HG02943 (cell line): ENCODE measurements at regions not wholly inside any gene's neighbourhood (a gene's known extent, or its start where the extent isn't known, plus 50 kb on each side); places are given as distances from the start of the nearest gene placed in this dataset.
"Not testable (repeated sequence)": the region's sequence is repeated elsewhere in the genome, so short reads cannot be mapped to it uniquely, and the experiment has no call there.

Experiments
- ATAC-seq: cut with Tn5 transposase; IDR thresholded peaks from one replicate; pipeline ENCODE4 v1.9.1; 2021; ENCODE audit warnings: mild to moderate bottlenecking, low read depth, moderate library complexity; ENCODE audit not compliant: unreplicated experiment

GRCh38 chr2:144625226-144625625, 105.3 kb upstream of the ZEB2 start:
- ATAC-seq, result no peak

- no peak for ATAC-seq
These were observed 104.5 kb upstream of the ZEB2 start for GRCh38 chr2:144624451-144624850.

- ATAC-seq, result not testable (repeated sequence)
These were observed 102.5 kb upstream of the ZEB2 start for GRCh38 chr2:144622373-144622772.

- ATAC-seq, result no peak
These were observed 101.3 kb upstream of the ZEB2 start for GRCh38 chr2:144621266-144621665.

GRCh38 chr2:144619760-144620159, 99.8 kb upstream of the ZEB2 start:
- no peak for ATAC-seq

GRCh38 chr2:144617171-144617570, 97.3 kb upstream of the ZEB2 start:
- not testable (repeated sequence) for ATAC-seq

GRCh38 chr2:144615866-144616565, 96.1 kb upstream of the ZEB2 start:
- ATAC-seq, result no peak

GRCh38 chr2:144607891-144608521, 88.1 kb upstream of the ZEB2 start:
- ATAC-seq, result no peak

- ATAC-seq, result no peak
These were observed 87.2 kb upstream of the ZEB2 start for GRCh38 chr2:144607099-144607498.

- no peak for ATAC-seq
These were observed 86.7 kb upstream of the ZEB2 start for GRCh38 chr2:144606466-144607095.

GRCh38 chr2:144605231-144605840, 85.4 kb upstream of the ZEB2 start:
- ATAC-seq, result no peak

- no peak for ATAC-seq
These were observed 83.4 kb upstream of the ZEB2 start for GRCh38 chr2:144603334-144603733.

- no peak for ATAC-seq
These were observed 79.0 kb upstream of the ZEB2 start for GRCh38 chr2:144598906-144599305.

- ATAC-seq, result no peak
These were observed 78.1 kb upstream of the ZEB2 start for GRCh38 chr2:144597894-144598593.

GRCh38 chr2:144597388-144597787, 77.5 kb upstream of the ZEB2 start:
- ATAC-seq, result no peak

- peak; percentile 88 for ATAC-seq
These were observed 76.4 kb upstream of the ZEB2 start for GRCh38 chr2:144596073-144596871.

- ATAC-seq, result no peak
These were observed 75.8 kb upstream of the ZEB2 start for GRCh38 chr2:144595686-144596072.

GRCh38 chr2:144595279-144595678, 75.4 kb upstream of the ZEB2 start:
- ATAC-seq, result no peak

GRCh38 chr2:144593803-144594202, 73.9 kb upstream of the ZEB2 start:
- ATAC-seq, result no peak
